GM20000 (cell line): ENCODE measurements at regions not wholly inside any gene's neighbourhood (a gene's known extent, or its start where the extent isn't known, plus 50 kb on each side); places are given as distances from the start of the nearest gene placed in this dataset.

Source experiments
- DNase-seq: peaks from one replicate; pipeline ENCODE4 v3.0.0; 2012; ENCODE audit warnings: low spot score
- CTCF ChIP-seq: IDR thresholded peaks from 2 replicates; pipeline ENCODE4 v1.5.1; 2012; ENCODE audit warnings: mild to moderate bottlenecking, control low read depth; ENCODE audit errors: extremely low read depth, missing control alignments

GRCh38 chr2:18934886-18935285 lies 345.5 kb upstream of the NT5C1B start:
- no peak for TF ChIP-seq CTCF
- DNase-seq: no peak

- TF ChIP-seq CTCF: no peak
- DNase-seq: no peak
Observed at GRCh38 chr2:18932853-18933252, 343.5 kb upstream of the NT5C1B start.

- no peak for TF ChIP-seq CTCF
Observed at GRCh38 chr2:18930971-18931370, 341.6 kb upstream of the NT5C1B start.

GRCh38 chr2:18927525-18928232 lies 338.3 kb upstream of the NT5C1B start:
- DNase-seq: no peak
- no peak for TF ChIP-seq CTCF

More at GRCh38 chr2:18930971-18931370, 341.6 kb upstream of the NT5C1B start:
- DNase-seq: no peak

- DNase-seq: no peak
- no peak for TF ChIP-seq CTCF
Observed at GRCh38 chr2:18926631-18927524, 337.5 kb upstream of the NT5C1B start.

GRCh38 chr2:18925296-18925695 lies 335.9 kb upstream of the NT5C1B start:
- no peak for DNase-seq
- no peak for TF ChIP-seq CTCF

GRCh38 chr2:18924886-18925285 lies 335.5 kb upstream of the NT5C1B start:
- TF ChIP-seq CTCF: no peak
- DNase-seq: no peak
